Endodermal cell (in vitro differentiated cells): ENCODE measurements at regions not wholly inside any gene's neighbourhood (a gene's known extent, or its start where the extent isn't known, plus 50 kb on each side); places are given as distances from the start of the nearest gene placed in this dataset.

Experiments used
- DNase-seq: peaks from one replicate; pipeline ENCODE4 v3.0.0-alpha.2; 2017
- H3K27ac ChIP-seq: 2 replicates; pipeline ENCODE4 v1.5.1; 2013; ENCODE audit warnings: mild to moderate bottlenecking, low read depth, low read length, moderate library complexity
- H3K27me3 ChIP-seq: 2 replicates; pipeline ENCODE4 v1.6.1; 2013; ENCODE audit warnings: mild to moderate bottlenecking, low read length, moderate library complexity; ENCODE audit not compliant: insufficient read depth, control insufficient read depth, poor library complexity, severe bottlenecking
- H3K36me3 ChIP-seq: 2 replicates; pipeline ENCODE4 v1.7.0; 2013; ENCODE audit warnings: mild to moderate bottlenecking, low read length, moderate library complexity; ENCODE audit not compliant: control insufficient read depth, insufficient read depth
- H3K4me1 ChIP-seq: one replicate; pipeline ENCODE4 v1.7.0; 2013; ENCODE audit warnings: low read length; ENCODE audit not compliant: control insufficient read depth, insufficient read depth
- H3K4me3 ChIP-seq: 2 replicates; pipeline ENCODE4 v1.5.1; 2013; ENCODE audit warnings: mild to moderate bottlenecking, low read length, moderate library complexity
- H3K9ac ChIP-seq: 2 replicates; pipeline ENCODE4 v1.6.1; 2013; ENCODE audit warnings: mild to moderate bottlenecking, low read length, moderate library complexity; ENCODE audit not compliant: poor library complexity, severe bottlenecking; ENCODE audit errors: extremely low read depth
- H3K9me3 ChIP-seq: 2 replicates; pipeline ENCODE4 v1.6.1; 2013; ENCODE audit warnings: mild to moderate bottlenecking, low read length, moderate library complexity; ENCODE audit not compliant: control insufficient read depth
- H3K27ac Mint-ChIP-seq: 2 replicates; pipeline ENCODE4 v1.8.0; 2020; ENCODE audit warnings: mixed read lengths
- H3K27me3 Mint-ChIP-seq: 2 replicates; pipeline ENCODE4 v1.8.0; 2021; ENCODE audit warnings: mild to moderate bottlenecking, mixed read lengths; ENCODE audit not compliant: insufficient read depth
- H3K36me3 Mint-ChIP-seq: 2 replicates; pipeline ENCODE4 v1.8.0; 2020; ENCODE audit warnings: low read depth, mixed read lengths
- H3K4me1 Mint-ChIP-seq: 2 replicates; pipeline ENCODE4 v1.8.0; 2020; ENCODE audit warnings: mixed read lengths
- H3K4me3 Mint-ChIP-seq: 2 replicates; pipeline ENCODE4 v1.8.0; 2020; ENCODE audit warnings: mild to moderate bottlenecking, moderate library complexity, mixed read lengths
- H3K9me3 Mint-ChIP-seq: 2 replicates; pipeline ENCODE4 v1.8.0; 2020; ENCODE audit warnings: mild to moderate bottlenecking, mixed read lengths
- WGBS, 2 experiments: methylation state at CpG; one replicate each; pipeline versions ENCODE4 v1.1.5 to v1.1.7; 2013; ENCODE audit warnings: missing lambda C conversion rate in 2 of 2, mixed read lengths in 1 of 2; ENCODE audit not compliant: insufficient coverage in 1 of 2, insufficient read length in 1 of 2; 5-methylcytosine and 5-hydroxymethylcytosine counted together
- TF ChIP-seq, protein P1 (sequence below): fragments of 200-600 bp; sonication (generic); conservative IDR thresholded peaks from 2 replicates; pipeline ENCODE4 v1.5.0; 2021; ENCODE audit warnings: antibody characterized with exemption, mild to moderate bottlenecking

DNA sequence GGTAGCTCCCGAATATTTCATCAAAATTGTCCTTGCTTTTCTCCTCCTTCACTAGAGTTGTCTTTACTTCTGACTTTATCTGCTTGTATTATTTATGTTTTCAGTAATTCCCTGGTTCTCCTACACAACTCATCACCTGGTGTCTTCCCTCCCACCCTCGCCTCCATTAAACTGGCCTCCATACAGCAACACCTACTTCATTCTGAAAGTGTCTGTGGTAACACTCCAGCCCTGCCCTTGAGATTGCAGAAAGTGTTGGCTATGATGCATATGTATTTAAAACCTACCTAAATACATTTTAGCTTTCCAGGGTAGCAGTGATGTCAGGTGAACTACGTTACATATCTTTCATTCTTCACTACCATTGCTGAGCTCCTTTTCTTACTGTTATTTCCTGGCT lies 833.3 kb upstream of the LRRN3 start:
- no peaks in the 10 kb centered on the region for H3K36me3 Mint-ChIP-seq
- no peaks in the 10 kb centered on the region for H3K27me3 ChIP-seq
- H3K4me3 Mint-ChIP-seq, result no peak overlapping the region
- no peak overlapping the region for H3K4me3 ChIP-seq
- no peak overlapping the region for H3K9ac ChIP-seq
- H3K27ac ChIP-seq, result no peak overlapping the region
- H3K9me3 ChIP-seq, result no peaks in the 10 kb centered on the region
- DNase-seq, result no peak
- no peaks in the 10 kb centered on the region for H3K9me3 Mint-ChIP-seq
- 92 to 93% methylated on average over 2 to 3 of the region's 3 CpGs for WGBS, 2 experiments
- H3K36me3 ChIP-seq, result no peaks in the 10 kb centered on the region
- no peak overlapping the region for H3K27ac Mint-ChIP-seq
- H3K27me3 Mint-ChIP-seq, result no peaks in the 10 kb centered on the region
- TF ChIP-seq, protein P1, sequence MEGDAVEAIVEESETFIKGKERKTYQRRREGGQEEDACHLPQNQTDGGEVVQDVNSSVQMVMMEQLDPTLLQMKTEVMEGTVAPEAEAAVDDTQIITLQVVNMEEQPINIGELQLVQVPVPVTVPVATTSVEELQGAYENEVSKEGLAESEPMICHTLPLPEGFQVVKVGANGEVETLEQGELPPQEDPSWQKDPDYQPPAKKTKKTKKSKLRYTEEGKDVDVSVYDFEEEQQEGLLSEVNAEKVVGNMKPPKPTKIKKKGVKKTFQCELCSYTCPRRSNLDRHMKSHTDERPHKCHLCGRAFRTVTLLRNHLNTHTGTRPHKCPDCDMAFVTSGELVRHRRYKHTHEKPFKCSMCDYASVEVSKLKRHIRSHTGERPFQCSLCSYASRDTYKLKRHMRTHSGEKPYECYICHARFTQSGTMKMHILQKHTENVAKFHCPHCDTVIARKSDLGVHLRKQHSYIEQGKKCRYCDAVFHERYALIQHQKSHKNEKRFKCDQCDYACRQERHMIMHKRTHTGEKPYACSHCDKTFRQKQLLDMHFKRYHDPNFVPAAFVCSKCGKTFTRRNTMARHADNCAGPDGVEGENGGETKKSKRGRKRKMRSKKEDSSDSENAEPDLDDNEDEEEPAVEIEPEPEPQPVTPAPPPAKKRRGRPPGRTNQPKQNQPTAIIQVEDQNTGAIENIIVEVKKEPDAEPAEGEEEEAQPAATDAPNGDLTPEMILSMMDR, result no peak
- peaks cover 7% of the 10 kb centered on the region for H3K4me1 ChIP-seq
- peaks cover 3% of the 10 kb centered on the region for H3K4me1 Mint-ChIP-seq

DNA sequence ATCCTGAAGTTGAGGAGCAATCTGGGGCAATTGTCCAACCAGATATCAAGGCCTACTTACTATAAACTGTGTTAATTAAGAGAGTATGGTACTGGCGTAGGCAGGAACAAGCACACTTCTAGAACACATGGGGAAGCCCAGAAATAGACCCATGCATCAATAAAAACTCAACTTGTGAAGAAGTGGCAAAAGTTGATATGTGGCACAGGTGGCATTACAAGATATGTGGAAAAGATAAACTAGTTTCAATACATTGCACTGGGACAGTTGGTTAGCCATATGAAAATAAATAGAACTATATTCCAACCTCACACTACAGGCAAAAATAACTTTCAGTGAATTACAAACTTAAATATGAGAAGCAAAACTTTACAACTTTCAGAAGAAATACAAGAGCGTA lies 828.7 kb upstream of the LRRN3 start:
- Histone ChIP-seq H3K27me3 (no peaks in the 10 kb centered on the region), H3K36me3 (no peaks in the 10 kb centered on the region), H3K9me3 (no peaks in the 10 kb centered on the region), H3K4me1 (no peaks in the 10 kb centered on the region), H3K9ac (no peak overlapping the region), H3K27ac (no peak overlapping the region), H3K4me3 (no peak overlapping the region)
- DNase-seq, result no peak
- Mint-ChIP-seq H3K27me3 (no peaks in the 10 kb centered on the region), H3K36me3 (no peaks in the 10 kb centered on the region), H3K4me3 (no peak overlapping the region), H3K9me3 (peaks cover 1% of the 10 kb centered on the region), H3K27ac (no peak overlapping the region), H3K4me1 (no peaks in the 10 kb centered on the region)
- TF ChIP-seq, protein P1, result no peak
- 95% methylated on average over 2 of the region's 2 CpGs; no CpG with 5 or more reads in 1 of the 2 experiments for WGBS, 2 experiments

DNA sequence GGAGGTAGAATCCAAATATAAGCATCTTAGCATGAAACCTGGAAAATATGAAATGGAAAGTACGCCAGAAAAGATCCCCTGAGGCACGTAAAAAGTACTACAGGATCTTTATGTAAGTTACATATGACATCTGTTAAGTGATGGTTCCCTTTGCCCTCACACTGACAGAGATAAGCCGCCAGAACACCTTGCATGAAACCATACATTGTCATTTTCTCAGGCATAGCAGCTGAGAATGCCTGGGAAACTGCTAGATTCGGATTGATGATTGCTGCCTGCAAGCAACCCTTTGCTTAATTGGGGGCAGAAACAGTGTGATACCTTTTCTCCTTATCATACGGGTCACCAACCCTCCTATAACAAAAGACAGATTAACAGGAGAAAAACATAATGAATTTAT lies 826.6 kb upstream of the LRRN3 start:
- Histone ChIP-seq H3K27ac (no peak overlapping the region), H3K9ac (no peak overlapping the region), H3K4me3 (no peak overlapping the region), H3K9me3 (no peaks in the 10 kb centered on the region), H3K36me3 (no peaks in the 10 kb centered on the region), H3K27me3 (no peaks in the 10 kb centered on the region), H3K4me1 (no peaks in the 10 kb centered on the region)
- H3K4me3 Mint-ChIP-seq, result no peak overlapping the region
- 90 to 100% methylated on average over 3 to 4 of the region's 5 CpGs for WGBS, 2 experiments
- H3K4me1 Mint-ChIP-seq, result no peaks in the 10 kb centered on the region
- H3K9me3 Mint-ChIP-seq, result peaks cover 1% of the 10 kb centered on the region
- no peaks in the 10 kb centered on the region for H3K36me3 Mint-ChIP-seq
- TF ChIP-seq, protein P1, result no peak
- no peak overlapping the region for H3K27ac Mint-ChIP-seq
- no peak for DNase-seq
- no peaks in the 10 kb centered on the region for H3K27me3 Mint-ChIP-seq
